Cardiac fibroblast (primary cell): ENCODE measurements at regions not wholly inside any gene's neighbourhood (a gene's known extent, or its start where the extent isn't known, plus 50 kb on each side); places are given as distances from the start of the nearest gene placed in this dataset.

Experiments
- DNase-seq, 2 donors: peaks; one replicate each; pipeline versions ENCODE4 v3.0.0 to v3.0.0-alpha.2; 2010; ENCODE audit warnings: low read depth in 2 of 2
- H3K4me3 ChIP-seq, 2 donors: replicated peaks in 1 of 2; 1 replicate in 1 of 2; 2 replicates in 1 of 2; pipeline ENCODE4 v1.5.1; 2011; ENCODE audit warnings: low read depth in 2 of 2, low read length in 2 of 2, mild to moderate bottlenecking in 2 of 2, moderate library complexity in 1 of 2
- TF ChIP-seq, protein P1 (sequence below): IDR thresholded peaks from one replicate; pipeline ENCODE4 v1.5.1; 2011; ENCODE audit warnings: low read depth, mild to moderate bottlenecking, low read length, inconsistent platforms

GRCh38 chr1:229989591-229990248 is 77.3 kb upstream of the GALNT2 start:
- no peak for DNase-seq
- H3K4me3 ChIP-seq, result no peak overlapping the region
- TF ChIP-seq, protein P1, sequence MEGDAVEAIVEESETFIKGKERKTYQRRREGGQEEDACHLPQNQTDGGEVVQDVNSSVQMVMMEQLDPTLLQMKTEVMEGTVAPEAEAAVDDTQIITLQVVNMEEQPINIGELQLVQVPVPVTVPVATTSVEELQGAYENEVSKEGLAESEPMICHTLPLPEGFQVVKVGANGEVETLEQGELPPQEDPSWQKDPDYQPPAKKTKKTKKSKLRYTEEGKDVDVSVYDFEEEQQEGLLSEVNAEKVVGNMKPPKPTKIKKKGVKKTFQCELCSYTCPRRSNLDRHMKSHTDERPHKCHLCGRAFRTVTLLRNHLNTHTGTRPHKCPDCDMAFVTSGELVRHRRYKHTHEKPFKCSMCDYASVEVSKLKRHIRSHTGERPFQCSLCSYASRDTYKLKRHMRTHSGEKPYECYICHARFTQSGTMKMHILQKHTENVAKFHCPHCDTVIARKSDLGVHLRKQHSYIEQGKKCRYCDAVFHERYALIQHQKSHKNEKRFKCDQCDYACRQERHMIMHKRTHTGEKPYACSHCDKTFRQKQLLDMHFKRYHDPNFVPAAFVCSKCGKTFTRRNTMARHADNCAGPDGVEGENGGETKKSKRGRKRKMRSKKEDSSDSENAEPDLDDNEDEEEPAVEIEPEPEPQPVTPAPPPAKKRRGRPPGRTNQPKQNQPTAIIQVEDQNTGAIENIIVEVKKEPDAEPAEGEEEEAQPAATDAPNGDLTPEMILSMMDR, result no peak

DNA sequence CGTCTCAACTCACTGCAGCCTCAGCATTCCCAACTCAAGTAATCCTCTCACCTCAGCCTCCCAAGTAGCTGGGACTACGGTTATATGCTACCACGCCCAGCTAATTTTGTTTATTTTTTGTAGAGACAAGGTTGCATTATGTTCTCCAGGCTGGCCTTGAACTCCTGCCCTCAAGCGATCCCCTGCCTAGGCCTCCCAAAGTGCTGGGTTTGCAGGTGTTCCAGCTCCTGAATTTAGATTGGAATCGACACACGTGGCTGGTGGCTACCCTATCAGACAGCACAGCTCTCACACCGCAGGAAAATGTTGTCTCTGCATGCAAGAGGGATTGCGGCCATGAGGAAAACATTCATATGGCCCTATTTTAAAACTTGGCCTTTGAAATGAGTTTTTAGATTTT is 76.7 kb upstream of the GALNT2 start:
- DNase-seq, result no peak

DNA sequence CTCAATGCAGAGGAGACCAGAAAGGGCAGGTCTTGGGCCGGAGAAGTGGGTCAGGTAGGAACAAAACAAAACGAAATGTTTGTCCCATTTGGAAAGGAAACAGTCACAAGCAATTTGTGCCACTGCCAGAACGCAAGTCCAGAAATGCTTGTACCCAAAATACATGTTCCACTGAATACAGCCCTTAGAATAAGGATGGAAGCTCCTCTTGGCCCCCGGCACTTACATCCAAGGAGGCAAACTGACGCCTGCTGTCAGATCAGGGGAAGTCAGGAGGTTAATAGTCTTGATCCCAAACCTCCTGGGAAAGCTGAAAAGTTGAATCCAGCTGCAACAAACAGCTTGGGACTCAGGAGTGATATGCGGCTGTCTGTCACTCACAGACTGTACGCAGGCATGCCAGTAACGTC is 75.9 kb upstream of the GALNT2 start:
- no peak overlapping the region for H3K4me3 ChIP-seq
- TF ChIP-seq, protein P1, result no peak
- no peak for DNase-seq

More for the DNA sequence above, 76.7 kb upstream of the GALNT2 start:
- H3K4me3 ChIP-seq, result no peak overlapping the region
- TF ChIP-seq, protein P1, result no peak

DNA sequence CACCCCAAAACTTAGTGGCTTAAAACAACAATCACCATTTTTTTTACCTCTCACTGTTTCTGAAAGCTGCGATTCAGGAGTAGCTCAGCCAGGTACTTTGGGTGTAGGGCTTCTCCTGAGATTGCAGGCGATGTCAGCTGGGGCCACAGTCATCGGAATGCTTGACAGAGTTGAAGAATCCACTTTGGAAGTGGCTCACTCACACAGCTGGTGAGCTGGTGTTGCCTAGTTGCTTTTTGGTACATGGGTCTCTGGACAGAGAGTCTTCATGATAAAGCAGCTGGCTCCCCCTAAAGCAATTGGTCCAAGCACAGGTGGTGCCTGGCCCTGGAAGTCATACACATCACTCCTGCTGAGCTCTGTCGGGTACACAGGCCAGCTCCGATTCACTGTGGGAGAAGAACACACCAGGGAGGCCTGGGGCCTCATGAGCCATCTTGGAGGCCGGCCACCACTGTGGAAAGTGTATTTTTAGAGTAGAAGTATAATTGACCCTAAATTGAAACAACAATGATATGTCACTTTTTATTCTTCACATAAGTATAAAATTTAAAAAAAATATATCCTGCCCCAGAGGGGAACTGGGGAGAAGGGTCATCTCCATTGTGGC is 75.2 kb upstream of the GALNT2 start:
- DNase-seq, result no peak
- no peak overlapping the region for H3K4me3 ChIP-seq
- TF ChIP-seq, protein P1, result no peak

GRCh38 chr1:229993060-229993459 is 74.0 kb upstream of the GALNT2 start:
- no peak overlapping the region for H3K4me3 ChIP-seq
- TF ChIP-seq, protein P1, result no peak
- DNase-seq, result no peak

DNA sequence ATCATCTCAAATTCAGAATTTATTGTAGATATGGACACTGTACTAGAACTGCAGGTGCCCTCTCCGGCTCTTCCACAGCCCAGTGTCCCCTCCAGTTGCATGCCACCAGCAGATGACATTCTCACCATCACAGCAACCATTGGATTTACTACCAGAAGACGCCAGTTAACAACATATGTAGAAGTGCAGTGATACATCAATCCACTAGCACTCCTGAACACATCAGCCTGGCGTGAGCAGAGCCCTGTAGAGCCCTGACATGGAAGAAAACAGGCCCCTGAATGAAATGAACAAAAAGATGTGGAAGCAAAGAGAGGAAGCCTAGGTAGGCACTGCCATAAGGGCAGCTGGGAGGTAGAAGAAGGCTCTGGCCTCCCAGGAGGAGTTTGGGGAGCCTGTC is 73.1 kb upstream of the GALNT2 start:
- TF ChIP-seq, protein P1, result no peak

More for the DNA sequence above, 73.1 kb upstream of the GALNT2 start:
- no peak for DNase-seq
- H3K4me3 ChIP-seq, result no peak overlapping the region
